ENCODE measurements at regions not wholly inside any gene's neighbourhood (a gene's known extent, or its start where the extent isn't known, plus 50 kb on each side); places are given as distances from the start of the nearest gene placed in this dataset.

GRCh38 chr7:10845225-10845624 lies 128.4 kb upstream of the PHF14 start:
- no peaks in the 10 kb centered on the region for H3K79me2 ChIP-seq (ENCODE audit: insufficient read depth, low read length)
- H3K4me1 ChIP-seq (ENCODE audit: control insufficient read depth in 1 of 2, insufficient read depth in 2 of 2, low read length in 2 of 2): no peaks in the 10 kb centered on the region
- Mint-ChIP-seq H3K4me3 (no peak overlapping the region), H3K27ac (no peak overlapping the region), H3K9me3 (peaks cover 0 to 3% (median 0%) of the 10 kb centered on the region in 7 donors), H3K27me3 (ENCODE audit: low read depth in 3 of 3) (no peaks in the 10 kb centered on the region), H3K4me1 (no peaks in the 10 kb centered on the region), H3K36me3 (no peaks in the 10 kb centered on the region)
- WGBS (ENCODE audit: insufficient coverage): no CpG with 5 or more reads among the region's 2 CpGs
- no peak overlapping the region for H2AFZ ChIP-seq (ENCODE audit: insufficient read depth, low read depth, low read length, poor library complexity, severe bottlenecking)
- peaks cover 0 to 7% of the 10 kb centered on the region in 2 donors for H3K9me3 ChIP-seq (replicated peaks in 1 of 2; ENCODE audit: control insufficient read depth in 1 of 2, insufficient read depth in 1 of 2, low read length in 2 of 2)
- no peaks in the 10 kb centered on the region for H3K27me3 ChIP-seq (ENCODE audit: control insufficient read depth in 2 of 2, insufficient read depth in 2 of 2, low read length in 2 of 2)
- H3K36me3 ChIP-seq (replicated peaks in 1 of 2; ENCODE audit: control insufficient read depth in 1 of 2, insufficient read depth in 2 of 2, low read length in 2 of 2): no peaks in the 10 kb centered on the region
- no peaks in the 10 kb centered on the region for H4K20me1 ChIP-seq (ENCODE audit: insufficient read depth, low read length)
- intact Hi-C loops (cut with micrococcal nuclease): no loop called here
- no peak overlapping the region for H3K4me2 ChIP-seq (replicated peaks; ENCODE audit: extremely low read depth, low read length, poor library complexity, severe bottlenecking)
- H3K27ac ChIP-seq (ENCODE audit: low read depth in 1 of 2, low read length in 2 of 2): no peak overlapping the region
- DNase-seq: no peak
- H3K9ac ChIP-seq (ENCODE audit: insufficient read depth, low read length, poor library complexity, severe bottlenecking): no peak overlapping the region
- no peak for TF ChIP-seq CTCF (IDR thresholded peaks at IDR 0.05)
- no peak overlapping the region for H3K4me3 ChIP-seq (replicated peaks in 1 of 3; ENCODE audit: low read depth in 2 of 3, low read length in 3 of 3)

GRCh38 chr7:10855583-10855982 lies 118.1 kb upstream of the PHF14 start:
- peaks cover 0 to 1% (median under 1%) of the 10 kb centered on the region in 3 donors for H3K27me3 Mint-ChIP-seq (ENCODE audit: low read depth in 3 of 3)
- H3K4me2 ChIP-seq (replicated peaks; ENCODE audit: extremely low read depth, low read length, poor library complexity, severe bottlenecking): no peak overlapping the region
- no peaks in the 10 kb centered on the region for H3K4me1 ChIP-seq (ENCODE audit: control insufficient read depth in 1 of 2, insufficient read depth in 2 of 2, low read length in 2 of 2)
- intact Hi-C loops (cut with micrococcal nuclease): no loop called here
- H3K9me3 Mint-ChIP-seq: peaks cover 0 to 7% (median 5%) of the 10 kb centered on the region in 7 donors
- no peak overlapping the region for H3K27ac Mint-ChIP-seq
- H3K4me3 Mint-ChIP-seq: no peak overlapping the region
- no peaks in the 10 kb centered on the region for H3K79me2 ChIP-seq (ENCODE audit: insufficient read depth, low read length)
- no peak overlapping the region for H3K9ac ChIP-seq (ENCODE audit: insufficient read depth, low read length, poor library complexity, severe bottlenecking)
- peaks cover 0 to 3% of the 10 kb centered on the region in 2 donors for H3K9me3 ChIP-seq (replicated peaks in 1 of 2; ENCODE audit: control insufficient read depth in 1 of 2, insufficient read depth in 1 of 2, low read length in 2 of 2)
- H2AFZ ChIP-seq (ENCODE audit: insufficient read depth, low read depth, low read length, poor library complexity, severe bottlenecking): no peak overlapping the region
- no peaks in the 10 kb centered on the region for H3K4me1 Mint-ChIP-seq
- no peaks in the 10 kb centered on the region for H3K36me3 Mint-ChIP-seq
- no peaks in the 10 kb centered on the region for H3K27me3 ChIP-seq (ENCODE audit: control insufficient read depth in 2 of 2, insufficient read depth in 2 of 2, low read length in 2 of 2)
- H3K4me3 ChIP-seq (replicated peaks in 1 of 3; ENCODE audit: low read depth in 2 of 3, low read length in 3 of 3): no peak overlapping the region
- WGBS (ENCODE audit: insufficient coverage): 93% methylated on average over 15 of the region's 16 CpGs
- DNase-seq: no peak
- H3K36me3 ChIP-seq (replicated peaks in 1 of 2; ENCODE audit: control insufficient read depth in 1 of 2, insufficient read depth in 2 of 2, low read length in 2 of 2): no peaks in the 10 kb centered on the region
- no peak overlapping the region for H3K27ac ChIP-seq (ENCODE audit: low read depth in 1 of 2, low read length in 2 of 2)
- no peaks in the 10 kb centered on the region for H4K20me1 ChIP-seq (ENCODE audit: insufficient read depth, low read length)
- no peak for TF ChIP-seq CTCF (IDR thresholded peaks at IDR 0.05)
